BE2C (cell line): ENCODE measurements at regions not wholly inside any gene's neighbourhood (a gene's known extent, or its start where the extent isn't known, plus 50 kb on each side); places are given as distances from the start of the nearest gene placed in this dataset.

ENCODE experiments used
- DNase-seq: peaks from one replicate; pipeline ENCODE4 v3.0.0-alpha.2; 2020
- H3K27me3 ChIP-seq: fragments of 250-450 bp; sonication (Bioruptor Pico); 2 replicates; pipeline ENCODE4 v1.5.1; 2020; ENCODE audit warnings: mild to moderate bottlenecking
- H3K36me3 ChIP-seq: fragments of 250-450 bp; sonication (Bioruptor Pico); 2 replicates; pipeline ENCODE4 v1.5.1; 2020; ENCODE audit warnings: mild to moderate bottlenecking
- H3K4me1 ChIP-seq: fragments of 250-450 bp; sonication (Bioruptor Pico); 2 replicates; pipeline ENCODE4 v1.5.1; 2020
- H3K4me3 ChIP-seq: 2 replicates; pipeline ENCODE4 v1.5.1; 2011; ENCODE audit warnings: low read depth, low read length
- H3K9me3 ChIP-seq: fragments of 250-450 bp; sonication (Bioruptor Pico); 2 replicates; pipeline ENCODE4 v1.5.1; 2020
- TF ChIP-seq, protein P1 (sequence below): IDR thresholded peaks from 2 replicates; pipeline ENCODE4 v1.5.1; 2012; ENCODE audit warnings: mild to moderate bottlenecking, low read depth, low read length

DNA sequence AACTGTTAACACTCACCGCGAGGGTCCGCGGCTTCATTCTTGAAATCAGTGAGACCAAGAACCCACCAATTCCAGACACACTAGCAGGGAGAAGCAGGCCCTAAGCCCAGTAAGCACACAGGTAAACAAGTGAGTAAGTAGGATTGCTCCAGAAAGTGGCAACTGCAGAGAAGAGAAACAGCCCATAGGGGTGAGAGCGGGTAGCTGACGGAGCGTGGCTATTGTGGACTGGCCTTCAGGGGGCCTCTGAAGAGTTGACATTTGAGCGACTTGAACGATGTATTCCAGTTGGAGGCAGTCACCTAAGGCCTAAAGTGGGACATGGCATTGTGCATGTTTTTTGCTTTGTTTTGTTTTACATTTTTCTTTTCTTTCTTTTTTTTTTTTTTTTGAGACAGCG, 74.2 kb downstream of the TSPAN17 start:
- H3K4me3 ChIP-seq: no peak overlapping the region
- TF ChIP-seq, protein P1, sequence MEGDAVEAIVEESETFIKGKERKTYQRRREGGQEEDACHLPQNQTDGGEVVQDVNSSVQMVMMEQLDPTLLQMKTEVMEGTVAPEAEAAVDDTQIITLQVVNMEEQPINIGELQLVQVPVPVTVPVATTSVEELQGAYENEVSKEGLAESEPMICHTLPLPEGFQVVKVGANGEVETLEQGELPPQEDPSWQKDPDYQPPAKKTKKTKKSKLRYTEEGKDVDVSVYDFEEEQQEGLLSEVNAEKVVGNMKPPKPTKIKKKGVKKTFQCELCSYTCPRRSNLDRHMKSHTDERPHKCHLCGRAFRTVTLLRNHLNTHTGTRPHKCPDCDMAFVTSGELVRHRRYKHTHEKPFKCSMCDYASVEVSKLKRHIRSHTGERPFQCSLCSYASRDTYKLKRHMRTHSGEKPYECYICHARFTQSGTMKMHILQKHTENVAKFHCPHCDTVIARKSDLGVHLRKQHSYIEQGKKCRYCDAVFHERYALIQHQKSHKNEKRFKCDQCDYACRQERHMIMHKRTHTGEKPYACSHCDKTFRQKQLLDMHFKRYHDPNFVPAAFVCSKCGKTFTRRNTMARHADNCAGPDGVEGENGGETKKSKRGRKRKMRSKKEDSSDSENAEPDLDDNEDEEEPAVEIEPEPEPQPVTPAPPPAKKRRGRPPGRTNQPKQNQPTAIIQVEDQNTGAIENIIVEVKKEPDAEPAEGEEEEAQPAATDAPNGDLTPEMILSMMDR: no peak
- DNase-seq: no peak
- no peaks in the 10 kb centered on the region for H3K36me3 ChIP-seq
- H3K9me3 ChIP-seq: no peaks in the 10 kb centered on the region
- H3K27me3 ChIP-seq: no peaks in the 10 kb centered on the region
- peaks cover 15% of the 10 kb centered on the region for H3K4me1 ChIP-seq

- TF ChIP-seq, protein P1: no peak
- no peaks in the 10 kb centered on the region for H3K27me3 ChIP-seq
- no peak overlapping the region for H3K4me3 ChIP-seq
- DNase-seq: no peak
- H3K9me3 ChIP-seq: no peaks in the 10 kb centered on the region
- H3K4me1 ChIP-seq: peaks cover 15% of the 10 kb centered on the region
- H3K36me3 ChIP-seq: no peaks in the 10 kb centered on the region
These were observed 75.5 kb downstream of the TSPAN17 start for GRCh38 chr5:176722757-176723156.

DNA sequence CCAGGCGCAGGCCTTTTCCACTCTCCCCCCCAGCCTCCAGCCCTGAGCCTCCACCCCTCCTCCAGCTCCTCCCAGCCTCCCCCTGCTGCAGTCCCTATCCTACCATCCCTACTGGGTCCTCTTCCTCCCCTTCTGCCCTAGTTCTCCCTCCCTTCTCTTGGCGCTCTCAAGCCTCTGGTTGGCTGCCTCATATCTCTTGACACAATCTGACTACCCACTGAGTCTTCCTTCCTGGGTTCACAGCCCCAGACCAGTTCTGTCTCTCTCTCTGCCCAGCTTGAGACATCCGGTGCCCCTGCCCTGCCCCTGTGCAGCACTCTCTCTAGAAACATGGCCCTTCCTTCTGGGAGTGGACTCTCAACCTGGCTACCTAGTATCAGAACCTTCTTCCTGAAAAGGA, 76.2 kb downstream of the TSPAN17 start:
- H3K27me3 ChIP-seq: no peaks in the 10 kb centered on the region

GRCh38 chr5:176724472-176724871, 77.2 kb downstream of the TSPAN17 start:
- Histone ChIP-seq H3K4me1 (peaks cover 10% of the 10 kb centered on the region), H3K4me3 (no peak overlapping the region), H3K9me3 (no peaks in the 10 kb centered on the region), H3K27me3 (no peaks in the 10 kb centered on the region), H3K36me3 (no peaks in the 10 kb centered on the region)
- DNase-seq: no peak
- TF ChIP-seq, protein P1: no peak

More for the DNA sequence above, 76.2 kb downstream of the TSPAN17 start:
- DNase-seq: no peak
- H3K4me3 ChIP-seq: no peak overlapping the region
- peaks cover 15% of the 10 kb centered on the region for H3K4me1 ChIP-seq
- TF ChIP-seq, protein P1: no peak
- H3K9me3 ChIP-seq: no peaks in the 10 kb centered on the region
- no peaks in the 10 kb centered on the region for H3K36me3 ChIP-seq

DNA sequence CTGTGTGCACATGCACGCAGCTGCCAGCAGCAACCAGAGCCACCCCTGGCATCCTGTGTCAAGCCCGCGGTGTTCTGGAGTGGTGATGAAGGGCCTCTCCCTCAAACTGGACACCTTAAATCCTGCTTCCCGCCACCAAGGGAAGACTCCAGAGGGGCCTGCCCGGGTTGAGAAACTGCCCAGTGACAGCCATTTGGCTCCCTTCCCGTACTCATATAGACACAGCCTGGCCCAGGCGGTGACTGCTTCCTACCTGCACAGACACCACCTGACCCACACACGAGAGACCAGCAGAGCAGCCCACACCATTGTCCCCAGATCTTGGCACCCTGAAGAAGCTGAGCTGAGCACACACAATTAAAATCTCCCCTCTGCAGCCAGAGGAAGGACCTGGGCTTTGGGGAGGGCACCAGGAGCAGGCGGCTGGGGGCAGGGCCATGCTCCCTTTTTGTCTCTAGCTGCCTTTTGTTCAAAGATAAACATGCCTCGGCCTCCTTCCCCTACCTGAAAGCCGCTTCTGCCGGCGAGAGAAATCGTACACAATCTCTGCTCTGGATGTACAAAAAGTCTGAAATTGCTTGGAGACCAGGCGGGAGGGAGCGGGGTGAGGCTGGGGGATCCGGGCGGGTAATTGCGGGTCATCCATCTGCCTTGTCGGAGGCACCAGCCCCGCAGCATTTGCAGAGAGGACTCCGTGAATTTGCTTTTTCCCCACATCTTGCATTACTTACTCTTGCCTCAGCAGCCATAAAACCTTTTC, 78.4 kb downstream of the TSPAN17 start:
- peaks cover 8% of the 10 kb centered on the region for H3K4me1 ChIP-seq
- TF ChIP-seq, protein P1: no peak
- H3K36me3 ChIP-seq: no peaks in the 10 kb centered on the region
- DNase-seq: no peak
- H3K4me3 ChIP-seq: no peak overlapping the region
- H3K27me3 ChIP-seq: no peaks in the 10 kb centered on the region
- H3K9me3 ChIP-seq: no peaks in the 10 kb centered on the region

DNA sequence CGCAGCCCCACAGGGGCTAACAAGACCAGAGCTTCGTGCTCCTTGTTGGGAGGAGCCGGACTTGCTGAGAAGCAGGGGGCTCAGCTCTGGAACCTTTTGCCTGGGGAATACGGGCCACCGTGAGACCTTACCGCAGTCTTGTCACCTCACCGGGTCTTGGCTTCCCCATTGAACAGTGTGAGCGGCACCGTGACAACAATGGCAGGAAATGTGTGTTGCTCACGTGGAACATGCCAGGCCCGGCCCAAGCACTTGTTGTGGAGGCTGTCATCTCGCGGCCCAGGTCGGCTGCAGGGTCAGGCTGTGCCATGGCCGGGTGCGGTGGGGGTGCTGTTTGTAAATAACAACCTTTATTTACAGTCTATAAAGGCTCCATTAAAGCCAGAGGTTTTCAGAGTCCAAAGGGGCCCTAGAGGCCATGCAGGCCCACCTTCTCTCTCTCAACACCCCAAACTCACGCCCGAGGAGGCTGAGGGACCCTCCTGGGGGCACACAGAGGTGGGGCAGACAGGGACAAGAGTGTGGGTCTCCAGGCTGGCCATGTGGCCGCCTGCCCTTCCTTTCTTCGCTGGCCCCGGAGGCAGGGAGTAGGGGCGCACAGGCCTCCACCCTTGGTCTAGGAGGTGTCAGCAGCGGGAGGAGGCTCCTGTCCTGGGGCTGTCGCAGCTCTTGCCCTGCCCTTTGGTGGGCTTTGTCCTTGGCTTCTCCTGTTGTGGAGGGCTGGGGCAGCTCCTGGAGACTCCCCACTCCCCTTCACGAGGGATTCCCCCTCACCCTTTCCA, 79.7 kb downstream of the TSPAN17 start:
- Histone ChIP-seq H3K4me1 (peaks cover 8% of the 10 kb centered on the region), H3K27me3 (no peaks in the 10 kb centered on the region), H3K9me3 (no peaks in the 10 kb centered on the region), H3K4me3 (no peak overlapping the region), H3K36me3 (no peaks in the 10 kb centered on the region)
- TF ChIP-seq, protein P1: no peak
- no peak for DNase-seq
